OCI-LY3 (cell line): ENCODE measurements at regions not wholly inside any gene's neighbourhood (a gene's known extent, or its start where the extent isn't known, plus 50 kb on each side); places are given as distances from the start of the nearest gene placed in this dataset.

Experiments
- H2AFZ ChIP-seq: fragments of 200-600, 300-600 bp; shearing (Covaris generic); 2 replicates; pipeline ENCODE4 v1.6.0; 2014; ENCODE audit warnings: antibody characterized with exemption, low read depth, low read length
- H3K27ac ChIP-seq: fragments of 200-600, 300-600 bp; sonication (generic); 2 replicates; pipeline ENCODE4 v1.5.1; 2014; ENCODE audit warnings: mild to moderate bottlenecking, low read length, moderate library complexity, mixed read lengths
- H3K27me3 ChIP-seq: fragments of 200-600, 300-600 bp; sonication (generic); 2 replicates; pipeline ENCODE4 v1.6.1; 2014; ENCODE audit warnings: low read depth, low read length, mixed read lengths
- H3K36me3 ChIP-seq: fragments of 200-600, 300-600 bp; sonication (generic); replicated peaks from 2 replicates; pipeline ENCODE3; 2014; ENCODE audit warnings: low read depth, low read length, mixed read lengths
- H3K4me1 ChIP-seq: fragments of 300-600, 200-600 bp; sonication (generic); 2 replicates; pipeline ENCODE4 v1.6.1; 2014; ENCODE audit warnings: low read length, mixed read lengths
- H3K4me2 ChIP-seq: fragments of 200-600, 300-600 bp; sonication (generic); 2 replicates; pipeline ENCODE4 v1.6.1; 2014; ENCODE audit warnings: low read length, mixed read lengths
- H3K4me3 ChIP-seq: fragments of 300-600, 200-600 bp; sonication (generic); 2 replicates; pipeline ENCODE4 v1.5.1; 2014; ENCODE audit warnings: antibody characterized with exemption, mild to moderate bottlenecking, low read length, moderate library complexity
- H3K79me2 ChIP-seq: fragments of 300-600, 200-600 bp; shearing (Covaris generic); 2 replicates; pipeline ENCODE4 v1.6.1; 2014; ENCODE audit warnings: mild to moderate bottlenecking, low read length, mixed read lengths
- H3K9ac ChIP-seq: fragments of 300-600, 200-600 bp; shearing (Covaris generic); 2 replicates; pipeline ENCODE4 v1.6.0; 2014; ENCODE audit warnings: mild to moderate bottlenecking, low read length, moderate library complexity
- H3K9me3 ChIP-seq: fragments of 200-600, 300-600 bp; shearing (Covaris generic); 2 replicates; pipeline ENCODE4 v1.6.1; 2014; ENCODE audit warnings: low read length, mixed read lengths; ENCODE audit not compliant: insufficient read depth
- H4K20me1 ChIP-seq: fragments of 200-600, 300-600 bp; sonication (generic); 2 replicates; pipeline ENCODE4 v1.6.1; 2016; ENCODE audit warnings: low read length, mixed read lengths; ENCODE audit not compliant: insufficient read depth
- EZH2phosphoT487 ChIP-seq: fragments of 200-600 bp; shearing (Covaris generic); IDR thresholded peaks from 2 replicates; pipeline ENCODE4 v1.6.1; 2018; ENCODE audit warnings: antibody characterized with exemption, mixed run types, low read depth
- TF ChIP-seq, protein P1 (sequence below): fragments of 200-600, 300-600 bp; sonication (generic); IDR thresholded peaks from 2 replicates; pipeline ENCODE4 v1.5.1; 2014; ENCODE audit warnings: antibody characterized with exemption, low read length, low read depth

DNA sequence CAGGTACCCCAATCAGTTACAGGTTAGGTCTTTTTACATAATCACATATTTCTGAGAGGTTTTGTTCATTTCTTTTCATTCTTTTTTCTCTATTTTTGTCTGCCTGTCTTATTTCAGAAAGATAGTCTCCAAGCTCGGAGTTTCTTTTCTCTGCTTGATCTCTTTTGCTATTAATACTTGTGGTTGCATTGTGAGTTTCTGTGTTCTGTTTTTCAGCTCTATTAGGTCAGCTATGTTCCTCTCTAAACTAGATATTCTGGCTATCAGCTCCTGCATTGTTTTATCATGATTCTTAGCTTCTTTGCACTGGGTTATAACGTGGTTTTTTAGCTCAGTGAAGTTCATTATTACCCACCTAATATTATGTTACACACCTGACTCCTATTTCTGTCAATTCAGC is 914.1 kb downstream of the TRHDE start:
- Histone ChIP-seq H3K79me2 (no peaks in the 10 kb centered on the region), H3K4me2 (no peak overlapping the region)
- TF ChIP-seq EZH2phosphoT487 = no peak
- TF ChIP-seq, protein P1, sequence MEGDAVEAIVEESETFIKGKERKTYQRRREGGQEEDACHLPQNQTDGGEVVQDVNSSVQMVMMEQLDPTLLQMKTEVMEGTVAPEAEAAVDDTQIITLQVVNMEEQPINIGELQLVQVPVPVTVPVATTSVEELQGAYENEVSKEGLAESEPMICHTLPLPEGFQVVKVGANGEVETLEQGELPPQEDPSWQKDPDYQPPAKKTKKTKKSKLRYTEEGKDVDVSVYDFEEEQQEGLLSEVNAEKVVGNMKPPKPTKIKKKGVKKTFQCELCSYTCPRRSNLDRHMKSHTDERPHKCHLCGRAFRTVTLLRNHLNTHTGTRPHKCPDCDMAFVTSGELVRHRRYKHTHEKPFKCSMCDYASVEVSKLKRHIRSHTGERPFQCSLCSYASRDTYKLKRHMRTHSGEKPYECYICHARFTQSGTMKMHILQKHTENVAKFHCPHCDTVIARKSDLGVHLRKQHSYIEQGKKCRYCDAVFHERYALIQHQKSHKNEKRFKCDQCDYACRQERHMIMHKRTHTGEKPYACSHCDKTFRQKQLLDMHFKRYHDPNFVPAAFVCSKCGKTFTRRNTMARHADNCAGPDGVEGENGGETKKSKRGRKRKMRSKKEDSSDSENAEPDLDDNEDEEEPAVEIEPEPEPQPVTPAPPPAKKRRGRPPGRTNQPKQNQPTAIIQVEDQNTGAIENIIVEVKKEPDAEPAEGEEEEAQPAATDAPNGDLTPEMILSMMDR = no peak

DNA sequence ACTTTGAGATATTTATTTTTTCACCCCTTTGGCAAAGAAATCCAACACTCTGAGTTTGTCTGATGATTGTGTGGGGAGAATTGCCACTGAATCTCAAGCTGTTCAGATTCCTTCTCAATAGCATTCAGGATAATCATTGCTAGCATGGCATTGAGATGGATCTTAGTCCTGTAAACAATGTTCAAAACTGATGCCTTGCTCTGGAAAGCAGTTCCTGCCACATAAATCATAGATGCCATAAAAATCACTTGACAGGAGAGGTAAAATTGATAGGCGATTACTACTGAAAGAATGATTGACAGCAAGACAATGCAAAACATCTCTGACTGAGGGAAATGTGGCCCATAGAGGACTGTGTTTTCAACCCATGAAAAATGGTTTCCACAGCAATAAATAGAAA is 915.6 kb downstream of the TRHDE start:
- Histone ChIP-seq H4K20me1 (no peaks in the 10 kb centered on the region), H3K36me3 (no peaks in the 10 kb centered on the region), H3K9me3 (no peaks in the 10 kb centered on the region), H3K27ac (no peak overlapping the region), H3K79me2 (no peaks in the 10 kb centered on the region), H3K4me3 (no peak overlapping the region), H3K4me2 (no peak overlapping the region), H3K9ac (no peak overlapping the region), H2AFZ (no peak overlapping the region), H3K27me3 (no peaks in the 10 kb centered on the region), H3K4me1 (no peaks in the 10 kb centered on the region)
- TF ChIP-seq, protein P1 = no peak
- TF ChIP-seq EZH2phosphoT487 = no peak

More for the DNA sequence above, 914.1 kb downstream of the TRHDE start:
- Histone ChIP-seq H3K9ac (no peak overlapping the region), H4K20me1 (no peaks in the 10 kb centered on the region), H3K36me3 (no peaks in the 10 kb centered on the region), H3K9me3 (no peaks in the 10 kb centered on the region), H3K27me3 (no peaks in the 10 kb centered on the region), H3K27ac (no peak overlapping the region), H2AFZ (no peak overlapping the region), H3K4me1 (no peaks in the 10 kb centered on the region), H3K4me3 (no peak overlapping the region)

DNA sequence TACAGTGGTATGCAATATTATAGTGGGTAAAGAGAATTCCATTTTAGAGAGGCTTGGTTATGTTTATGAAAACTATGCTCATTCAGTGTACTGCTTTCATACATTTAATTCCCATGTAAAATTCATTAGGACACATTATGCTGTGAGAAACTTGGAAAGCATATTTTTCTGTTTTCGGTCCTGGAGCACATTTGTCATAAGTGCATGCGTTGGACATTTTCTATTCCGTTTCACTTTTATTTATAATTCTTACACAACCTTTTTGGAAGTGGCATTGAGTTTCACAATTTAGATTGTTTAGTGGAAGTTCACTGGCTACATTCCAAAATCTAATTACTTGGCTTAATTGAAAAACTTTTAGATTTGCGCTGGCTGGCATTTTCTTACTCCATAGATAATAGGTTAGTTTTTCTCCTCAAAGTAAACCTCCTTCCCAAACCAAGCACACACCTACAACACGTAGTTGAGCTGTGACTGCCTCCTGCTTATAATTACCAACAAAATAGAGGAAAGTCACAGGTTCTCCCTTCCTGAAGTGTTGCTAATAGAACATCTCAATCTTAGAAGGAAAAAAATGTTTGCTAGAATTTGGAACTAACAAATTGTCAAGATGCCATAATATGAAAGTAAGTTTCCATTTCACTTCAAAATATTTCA is 938.5 kb downstream of the TRHDE start:
- Histone ChIP-seq H3K4me3 (no peak overlapping the region), H3K9me3 (no peaks in the 10 kb centered on the region), H3K4me1 (no peaks in the 10 kb centered on the region), H3K79me2 (no peaks in the 10 kb centered on the region), H3K27me3 (no peaks in the 10 kb centered on the region), H3K27ac (no peak overlapping the region), H3K9ac (no peak overlapping the region), H3K36me3 (no peaks in the 10 kb centered on the region), H2AFZ (no peak overlapping the region; the same call in 1 of the 2 replicates), H4K20me1 (no peaks in the 10 kb centered on the region), H3K4me2 (peak overlapping the region; percentile 37)
- TF ChIP-seq, protein P1 = no peak
- TF ChIP-seq EZH2phosphoT487 = no peak

DNA sequence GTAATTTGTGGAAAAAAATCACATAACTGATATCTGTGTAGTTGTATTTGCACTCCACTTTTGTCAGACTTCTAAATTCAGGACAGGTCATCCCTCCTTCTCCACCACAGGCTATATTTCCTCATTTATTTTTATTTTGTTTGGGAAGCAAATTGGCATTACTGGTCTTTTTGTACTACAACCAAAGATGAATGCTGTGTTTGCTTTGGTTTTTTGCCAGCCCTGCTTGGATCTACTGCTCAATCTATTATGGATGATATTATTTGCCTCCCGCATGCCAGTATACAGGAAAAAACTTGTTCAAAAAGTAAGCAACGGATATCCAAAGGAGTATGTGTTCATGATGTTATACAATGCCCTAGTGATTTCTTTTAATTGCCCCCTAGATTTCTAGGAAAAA is 948.8 kb downstream of the TRHDE start:
- no peak overlapping the region for H3K9ac ChIP-seq
- no peaks in the 10 kb centered on the region for H3K27me3 ChIP-seq
- no peak overlapping the region for H3K27ac ChIP-seq
- no peaks in the 10 kb centered on the region for H3K79me2 ChIP-seq
- H3K36me3 ChIP-seq = no peaks in the 10 kb centered on the region
- no peak overlapping the region for H3K4me2 ChIP-seq
- peaks cover 3% of the 10 kb centered on the region; the same call in 1 of the 2 replicates for H3K4me1 ChIP-seq
- H4K20me1 ChIP-seq = no peaks in the 10 kb centered on the region
- H3K9me3 ChIP-seq = no peaks in the 10 kb centered on the region
- H3K4me3 ChIP-seq = no peak overlapping the region
- H2AFZ ChIP-seq = no peak overlapping the region
- TF ChIP-seq, protein P1 = no peak
- no peak for TF ChIP-seq EZH2phosphoT487
